K562 (cell line): ENCODE measurements at regions not wholly inside any gene's neighbourhood (a gene's known extent, or its start where the extent isn't known, plus 50 kb on each side); places are given as distances from the start of the nearest gene placed in this dataset.

Experiments used
- ATAC-seq: fragments of 200-7000 bp; cut with Tn5 transposase; 3 replicates; pipeline ENCODE4 v1.9.1; 2020; ENCODE audit warnings: moderate library complexity
- BruUV-seq: library from RNA; stranded (reverse); fragments of 400-500 nt; replicated peaks from 2 replicates; lab custom pipeline; 2021; lab: Mats Ljungman, UMichigan
- CTCF ChIA-PET: fragments of 300-600 bp; formaldehyde crosslinking; extraction: SDS; loops from one replicate; lab custom pipeline; 2021; ENCODE audit warnings: low intra/inter-chr PET ratio; lab: Yijun Ruan, JAX
- POLR2A ChIA-PET: fragments of 300-600, 350-650 bp; sonication (Branson Sonifier 250); formaldehyde crosslinking; extraction: SDS; loops from one replicate; lab custom pipeline; 2021; ENCODE audit warnings: antibody characterized with exemption, inconsistent platforms; lab: Yijun Ruan, JAX
- DNase-seq, 4 experiments: peaks; one replicate each; pipeline versions ENCODE4 v3.0.0 to v3.0.0-alpha.2; 2011 to 2018; ENCODE audit warnings: low spot score in 3 of 4, mixed read lengths in 3 of 4; ENCODE audit errors: extremely low read depth in 1 of 4
- FAIRE-seq: peaks from 2 replicates; lab custom pipeline; 2011; peaks lifted over from hg19 to GRCh38; lab: Jason Lieb, UNC
- H2AFZ ChIP-seq: 2 replicates; pipeline ENCODE4 v1.6.0; 2011; ENCODE audit warnings: low read depth, low read length, control low read depth, inconsistent platforms
- H3K27ac ChIP-seq: fragments of 200-600 bp; 3 replicates; pipeline ENCODE4 v1.8.0; 2011; ENCODE audit warnings: low read depth, mild to moderate bottlenecking, control low read depth, inconsistent platforms, low read length, moderate library complexity, mixed read lengths; ENCODE audit errors: extremely low read depth
- H3K27me3 ChIP-seq, 2 experiments: fragments of 300-600 bp in 1 of 2; 2 replicates in 1 of 2; 3 replicates in 1 of 2; pipeline versions ENCODE4 v1.6.0 to v1.8.0; 2011; ENCODE audit warnings: inconsistent platforms in 2 of 2, low read length in 2 of 2, mild to moderate bottlenecking in 1 of 2, mixed read lengths in 1 of 2, moderate library complexity in 1 of 2; ENCODE audit not compliant: control insufficient read depth in 2 of 2, insufficient read depth in 2 of 2
- H3K36me3 ChIP-seq: fragments of 300-600 bp; 3 replicates; pipeline ENCODE4 v1.8.0; 2011; ENCODE audit warnings: mild to moderate bottlenecking, low read length, inconsistent platforms; ENCODE audit not compliant: control insufficient read depth, insufficient read depth
- H3K4me1 ChIP-seq, 2 experiments: fragments of 200-600 bp in 1 of 2; replicated peaks in 1 of 2; 2 replicates in 1 of 2; 3 replicates in 1 of 2; pipeline versions ENCODE4 v1.5.1 to v1.8.0; 2011; ENCODE audit warnings: inconsistent platforms in 2 of 2, low read length in 2 of 2, mild to moderate bottlenecking in 1 of 2, mixed read lengths in 1 of 2, moderate library complexity in 1 of 2; ENCODE audit not compliant: control insufficient read depth in 2 of 2, insufficient read depth in 2 of 2
- H3K4me2 ChIP-seq: 2 replicates; pipeline ENCODE4 v1.6.1; 2011; ENCODE audit warnings: low read length, control low read depth, inconsistent platforms, mixed read lengths; ENCODE audit not compliant: insufficient read depth
- H3K4me3 ChIP-seq: fragments of 200-600 bp; sonication (generic), shearing (Covaris generic); 2 replicates; pipeline ENCODE4 v1.5.1; 2016; ENCODE audit warnings: control low read depth, inconsistent platforms
- H3K79me2 ChIP-seq: fragments of 200-600 bp; 3 replicates; pipeline ENCODE4 v1.8.0; 2011; ENCODE audit warnings: low read length, inconsistent platforms; ENCODE audit not compliant: control insufficient read depth, insufficient read depth
- H3K9ac ChIP-seq, 2 experiments: 2 replicates each; pipeline versions ENCODE4 v1.6.0 to v1.6.1; 2011; ENCODE audit warnings: low read depth in 2 of 2, low read length in 2 of 2, control low read depth in 1 of 2, inconsistent platforms in 1 of 2, mild to moderate bottlenecking in 1 of 2, mixed read lengths in 1 of 2; ENCODE audit not compliant: insufficient read depth in 1 of 2
- H3K9me1 ChIP-seq: one replicate; pipeline ENCODE4 v1.6.0; 2011; ENCODE audit warnings: inconsistent platforms, mild to moderate bottlenecking, low read length, moderate library complexity; ENCODE audit not compliant: control insufficient read depth, insufficient read depth
- H3K9me3 ChIP-seq: replicated peaks from 2 replicates; pipeline ENCODE4 v1.5.1; 2011; ENCODE audit warnings: low read depth, low read length, inconsistent platforms; ENCODE audit not compliant: control insufficient read depth, insufficient read depth
- H4K20me1 ChIP-seq: replicated peaks from 2 replicates; pipeline ENCODE4 v1.6.1; 2011; ENCODE audit warnings: low read length, inconsistent platforms, mixed read lengths; ENCODE audit not compliant: control insufficient read depth, insufficient read depth
- BCL6 ChIP-seq: fragments of 250-450 bp; sonication (Bioruptor Pico); IDR thresholded peaks from 2 replicates; pipeline ENCODE4 v1.4.0; 2020
- C11orf30 ChIP-seq: fragments of 450-650 bp; IDR thresholded peaks from 2 replicates; pipeline ENCODE4 v1.6.1; 2016; ENCODE audit warnings: low read depth, mild to moderate bottlenecking
- CHAMP1 ChIP-seq: fragments of 450-650 bp; IDR thresholded peaks from 2 replicates; pipeline ENCODE4 v1.6.1; 2016; ENCODE audit warnings: mild to moderate bottlenecking
- CHCHD3 ChIP-seq: fragments of 250-450 bp; sonication (Bioruptor Pico); IDR thresholded peaks from 2 replicates; pipeline ENCODE4 v2.1.2; 2022; ENCODE audit warnings: mild to moderate bottlenecking
- CREB1 ChIP-seq, 2 experiments: sonication (generic) in 1 of 2; formaldehyde crosslinking in 1 of 2; IDR thresholded peaks; 2 replicates each; pipeline versions ENCODE4 v1.6.1 to v1.8.0; 2012 to 2022; ENCODE audit warnings: inconsistent platforms in 1 of 2, mild to moderate bottlenecking in 1 of 2, missing genetic modification reagents in 1 of 2, moderate library complexity in 1 of 2
- E2F3 ChIP-seq: fragments of 250-450 bp; sonication (Bioruptor Pico); IDR thresholded peaks from 2 replicates; pipeline ENCODE4 v1.4.0; 2020; ENCODE audit warnings: mild to moderate bottlenecking
- E2F5 ChIP-seq: sonication (generic); formaldehyde crosslinking; IDR thresholded peaks from 2 replicates; pipeline ENCODE4 v1.8.0; 2022; ENCODE audit warnings: mild to moderate bottlenecking, missing genetic modification reagents
- ETV5 ChIP-seq: sonication (generic); formaldehyde crosslinking; IDR thresholded peaks from 2 replicates; pipeline ENCODE4 v1.4.0; 2020; ENCODE audit warnings: low read depth, mild to moderate bottlenecking, missing genetic modification reagents
- FOXP4 ChIP-seq: sonication (generic); formaldehyde crosslinking; IDR thresholded peaks from 2 replicates; pipeline ENCODE4 v1.8.0; 2022; ENCODE audit warnings: mild to moderate bottlenecking, missing genetic modification reagents, borderline replicate concordance
- GABPB2 ChIP-seq: fragments of 250-450 bp; sonication (Bioruptor Pico); conservative IDR thresholded peaks from 2 replicates; pipeline ENCODE4 v1.5.1; 2021; ENCODE audit warnings: mild to moderate bottlenecking
- ILK ChIP-seq: fragments of 450-650 bp; IDR thresholded peaks from 2 replicates; pipeline ENCODE4 v1.6.1; 2016; ENCODE audit warnings: missing genetic modification characterization, low read depth, mild to moderate bottlenecking, missing compliant biosample characterization, moderate library complexity, borderline replicate concordance
- PHB2 ChIP-seq: fragments of 450-650 bp; IDR thresholded peaks from 2 replicates; pipeline ENCODE4 v1.6.1; 2017; ENCODE audit warnings: low read depth
- SMAD4 ChIP-seq: fragments of 250-450 bp; sonication (Bioruptor Pico); conservative IDR thresholded peaks from 2 replicates; pipeline ENCODE4 v1.8.0; 2021; ENCODE audit warnings: inconsistent platforms, mild to moderate bottlenecking, moderate library complexity
- SMARCE1 ChIP-seq: fragments of 450-650 bp; IDR thresholded peaks from 2 replicates; pipeline ENCODE4 v1.7.1; 2016; ENCODE audit warnings: mild to moderate bottlenecking
- TBL1XR1 ChIP-seq, 2 experiments: IDR thresholded peaks; 2 replicates each; pipeline ENCODE4 v1.6.1; 2012; ENCODE audit warnings: improper control_type of control experiment in 2 of 2, low read length in 2 of 2, mild to moderate bottlenecking in 1 of 2
- THRAP3 ChIP-seq: fragments of 450-650 bp; IDR thresholded peaks from 2 replicates; pipeline ENCODE4 v1.6.1; 2016; ENCODE audit warnings: mild to moderate bottlenecking, inconsistent platforms, borderline replicate concordance
- ZBTB1 ChIP-seq: sonication (generic); formaldehyde crosslinking; IDR thresholded peaks from 2 replicates; pipeline ENCODE4 v1.8.1; 2023; ENCODE audit warnings: missing genetic modification reagents, low read depth, mild to moderate bottlenecking, borderline replicate concordance
- ZKSCAN3 ChIP-seq: fragments of 250-450 bp; sonication (Bioruptor Pico); IDR thresholded peaks from 2 replicates; pipeline ENCODE4 v1.4.0; 2020
- ZNF165 ChIP-seq: fragments of 250-450 bp; sonication (Bioruptor Pico); IDR thresholded peaks from 2 replicates; pipeline ENCODE4 v1.4.0; 2020; ENCODE audit warnings: borderline replicate concordance
- ZNF24 ChIP-seq: fragments of 450-650 bp; IDR thresholded peaks from 2 replicates; pipeline ENCODE4 v1.6.1; 2016
- WGBS: fragments of 100-300 bp; shearing (Covaris generic); methylation state at CpG from one replicate; pipeline ENCODE4 v1.1.6; 2016; ENCODE audit warnings: low coverage, mixed read lengths; ENCODE audit not compliant: insufficient coverage; ENCODE audit errors: missing lambda C conversion rate; 5-methylcytosine and 5-hydroxymethylcytosine counted together
- in situ Hi-C: fragments of 300-500 bp; cut with MboI; formaldehyde crosslinking; loops from 4 replicates; pipeline ENCODE4 v1.15.0; 2018; ENCODE audit warnings: inconsistent platforms, mixed read lengths
- intact Hi-C: fragments of 100-400 bp; cut with micrococcal nuclease; formaldehyde crosslinking; loops from 2 replicates; pipeline ENCODE4 v1.14.2; 2022

- Histone ChIP-seq H3K27me3 (peaks cover 8 to 45% of the 10 kb centered on the region in 2 experiments), H3K4me2 (no peak overlapping the region), H3K79me2 (no peaks in the 10 kb centered on the region), H3K36me3 (no peaks in the 10 kb centered on the region), H3K9me1 (no peaks in the 10 kb centered on the region), H4K20me1 (peaks cover 19% of the 10 kb centered on the region; the same call in 1 of the 2 replicates), H3K4me1 (peaks cover 2 to 12% of the 10 kb centered on the region in 2 experiments; a peak in 3 of 5 replicates), H3K27ac (no peak overlapping the region), H3K9ac (no peak overlapping the region), H2AFZ (no peak overlapping the region), H3K9me3 (no peaks in the 10 kb centered on the region), H3K4me3 (no peak overlapping the region)
- no TSS peak for BruUV-seq
- TF ChIP-seq C11orf30, result no peak
- no peak for TF ChIP-seq GABPB2 (CRISPR knock-in tag)
- no peak for TF ChIP-seq FOXP4 (CRISPR knock-in tag)
- TF ChIP-seq CHAMP1, result no peak
- TF ChIP-seq CHCHD3 (CRISPR knock-in tag), result no peak
- no peak for TF ChIP-seq THRAP3
- no peak for TF ChIP-seq SMAD4 (CRISPR knock-in tag)
- no peak for TF ChIP-seq ZNF165 (CRISPR knock-in tag)
- TF ChIP-seq CREB1 (IDR thresholded peaks at IDR 0.05), result no peak
- TF ChIP-seq CREB1 (CRISPR knock-in tag; IDR thresholded peaks at IDR 0.05), result no peak
- no peak for TF ChIP-seq E2F3 (CRISPR knock-in tag)
- TF ChIP-seq ZBTB1 (CRISPR knock-in tag), result no peak
- TF ChIP-seq ETV5, result no peak
- no peak for TF ChIP-seq SMARCE1
- no peak for TF ChIP-seq PHB2
- TF ChIP-seq TBL1XR1 (IDR thresholded peaks at IDR 0.05; ENCODE audit: low read length in 2 of 2), result no peak
- TF ChIP-seq ZNF24, result no peak
- TF ChIP-seq ILK (tag), result no peak
- no peak for TF ChIP-seq BCL6 (CRISPR knock-in tag)
- TF ChIP-seq ZKSCAN3, result no peak
- no peak for TF ChIP-seq E2F5
- in situ Hi-C loops (no loop called here), intact Hi-C loops (no loop called here)
- DNase-seq (no peak), ATAC-seq (no peak), FAIRE-seq (no peak)
- 8% methylated on average over 7 of the region's 7 CpGs for WGBS
- CTCF ChIA-PET, result no interaction called here
- POLR2A ChIA-PET, result no interaction called here
Measured at GRCh38 chr17:79303641-79304205, 229.1 kb downstream of the ENGASE start.
